GM23248 (cell line): ENCODE measurements at regions not wholly inside any gene's neighbourhood (a gene's known extent, or its start where the extent isn't known, plus 50 kb on each side); places are given as distances from the start of the nearest gene placed in this dataset.

ENCODE experiments used
- EZH2 ChIP-seq: fragments of 200-600 bp; sonication (generic); IDR thresholded peaks from 2 replicates; pipeline ENCODE4 v1.6.1; 2018; ENCODE audit warnings: antibody characterized with exemption, mild to moderate bottlenecking; ENCODE audit not compliant: insufficient read depth, poor library complexity, severe bottlenecking
- EZH2phosphoT487 ChIP-seq: fragments of 200-600 bp; sonication (generic); IDR thresholded peaks from 2 replicates; pipeline ENCODE4 v1.6.1; 2018; ENCODE audit warnings: antibody characterized with exemption, moderate library complexity, mild to moderate bottlenecking, low read depth; ENCODE audit not compliant: insufficient read depth

DNA sequence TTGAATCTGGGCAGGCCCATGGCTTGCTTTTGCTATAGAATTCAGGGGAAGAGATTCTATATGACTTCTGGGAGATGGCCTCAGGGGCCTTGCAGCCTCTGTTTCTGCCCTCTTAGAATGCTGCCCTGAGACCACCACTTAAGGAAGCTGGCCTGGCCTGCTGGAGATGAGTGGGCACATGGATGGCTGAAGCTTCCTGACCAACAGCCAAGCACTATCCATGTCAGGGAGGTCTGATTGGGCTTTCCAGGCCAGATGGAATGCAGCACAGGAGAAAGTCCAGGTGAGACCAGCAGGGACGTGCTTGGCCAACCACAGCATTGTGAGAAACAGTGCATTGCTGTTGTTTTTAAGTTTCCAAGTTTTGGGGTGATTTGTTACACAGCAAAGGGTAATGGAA lies 308.1 kb downstream of the PTPRU start:
- TF ChIP-seq EZH2 (no peak), EZH2phosphoT487 (no peak)
